RPMI7951 (cell line): ENCODE measurements at regions not wholly inside any gene's neighbourhood (a gene's known extent, or its start where the extent isn't known, plus 50 kb on each side); places are given as distances from the start of the nearest gene placed in this dataset.

ENCODE experiments used
- DNase-seq: peaks from one replicate; pipeline ENCODE4 v3.0.0-alpha.2; 2012; ENCODE audit warnings: low read depth

GRCh38 chr10:44476409-44477045, 91.6 kb upstream of the CXCL12 start:
- no peak for DNase-seq

GRCh38 chr10:44477046-44477425, 92.1 kb upstream of the CXCL12 start:
- DNase-seq: peak; percentile 31

- DNase-seq: no peak
These were observed 93.1 kb upstream of the CXCL12 start for GRCh38 chr10:44478040-44478439.

- no peak for DNase-seq
These were observed 94.2 kb upstream of the CXCL12 start for GRCh38 chr10:44478876-44479705.

- DNase-seq: no peak
These were observed 107.8 kb upstream of the CXCL12 start for GRCh38 chr10:44492678-44493077.

- DNase-seq: no peak
These were observed 113.3 kb upstream of the CXCL12 start for GRCh38 chr10:44498222-44498621.

GRCh38 chr10:44500451-44500850, 115.6 kb upstream of the CXCL12 start:
- no peak for DNase-seq

GRCh38 chr10:44506386-44506785, 121.5 kb upstream of the CXCL12 start:
- DNase-seq: no peak

- DNase-seq: peak; percentile 25
These were observed 125.7 kb upstream of the CXCL12 start for GRCh38 chr10:44510379-44511115.

- no peak for DNase-seq
These were observed 126.3 kb upstream of the CXCL12 start for GRCh38 chr10:44511166-44511565.

- DNase-seq: no peak
These were observed 126.7 kb upstream of the CXCL12 start for GRCh38 chr10:44511601-44512000.

- DNase-seq: no peak
These were observed 127.6 kb upstream of the CXCL12 start for GRCh38 chr10:44512431-44513022.

GRCh38 chr10:44513591-44513990, 128.7 kb upstream of the CXCL12 start:
- DNase-seq: peak; percentile 43

- DNase-seq: no peak
These were observed 132.0 kb upstream of the CXCL12 start for GRCh38 chr10:44516891-44517290.

- DNase-seq: no peak
These were observed 132.7 kb upstream of the CXCL12 start for GRCh38 chr10:44517635-44518034.

- no peak for DNase-seq
These were observed 134.5 kb upstream of the CXCL12 start for GRCh38 chr10:44519361-44519760.

GRCh38 chr10:44520651-44521050, 135.8 kb upstream of the CXCL12 start:
- DNase-seq: no peak

- DNase-seq: no peak
These were observed 154.3 kb upstream of the CXCL12 start for GRCh38 chr10:44539178-44539577.

- no peak for DNase-seq
These were observed 167.8 kb upstream of the CXCL12 start for GRCh38 chr10:44552726-44553125.

- no peak for DNase-seq
These were observed 172.8 kb upstream of the CXCL12 start for GRCh38 chr10:44557596-44558191.

- DNase-seq: no peak
These were observed 173.6 kb upstream of the CXCL12 start for GRCh38 chr10:44558521-44558920.

- no peak for DNase-seq
These were observed 179.5 kb upstream of the CXCL12 start for GRCh38 chr10:44564361-44564760.
